ENCODE measurements at regions not wholly inside any gene's neighbourhood (a gene's known extent, or its start where the extent isn't known, plus 50 kb on each side); places are given as distances from the start of the nearest gene placed in this dataset.

- TF ChIP-seq CHD2 (IDR thresholded peaks at IDR 0.05; ENCODE audit: borderline replicate concordance, low read depth, low read length): no peak
These were observed 77.8 kb upstream of the SHISAL1 start (continued) for GRCh38 chr22:44390613-44390970.

- intact Hi-C loops (cut with micrococcal nuclease; ENCODE audit: unreplicated experiment) (no loop called here), in situ Hi-C loops (cut with MboI) (loop anchor here (5.0 kb wide), 1 partner anchor 47 kb away; no protein-coding TSS in a partner anchor)
- no peak for DNase-seq (ENCODE audit: low read depth, low spot score)
- Histone ChIP-seq H3K4me1 (ENCODE audit: control insufficient read depth, insufficient read depth, low read length) (no peaks in the 10 kb centered on the region), H3K9ac (ENCODE audit: control insufficient read depth, insufficient read depth, low read length) (no peak overlapping the region), H3K27me3 (replicated peaks in 1 of 2; ENCODE audit: control insufficient read depth in 2 of 2, insufficient read depth in 2 of 2, low read length in 1 of 2) (peaks cover 0 to 3% of the 10 kb centered on the region in 2 experiments; a peak in 1 of 4 replicates), H3K9me3 (replicated peaks; ENCODE audit: control insufficient read depth, insufficient read depth, low read length) (no peaks in the 10 kb centered on the region), H2AFZ (ENCODE audit: control insufficient read depth, low read depth, low read length) (no peak overlapping the region), H4K20me1 (ENCODE audit: control insufficient read depth, insufficient read depth) (no peaks in the 10 kb centered on the region), H3K4me3 (no peak overlapping the region), H3K36me3 (ENCODE audit: control insufficient read depth in 2 of 2, insufficient read depth in 2 of 2, low read length in 1 of 2) (no peaks in the 10 kb centered on the region), H3K27ac (ENCODE audit: control insufficient read depth, insufficient read depth) (no peak overlapping the region), H3K4me2 (ENCODE audit: control insufficient read depth, insufficient read depth) (no peak overlapping the region), H3K79me2 (ENCODE audit: control insufficient read depth, insufficient read depth, low read length) (no peaks in the 10 kb centered on the region)
- ChIA-PET POLR2A (no interaction called here), RAD21 (ENCODE audit: unreplicated experiment) (no interaction called here), SMC1A (ENCODE audit: uncharacterized antibody, unreplicated experiment) (no interaction called here), CTCF (no interaction called here)
- TF ChIP-seq IRF4 (IDR thresholded peaks at IDR 0.05; ENCODE audit: low read depth, low read length) (no peak), ATF3 (IDR thresholded peaks at IDR 0.05; ENCODE audit: borderline replicate concordance, extremely low read depth, low read depth, low read length) (no peak), TAF1 (IDR thresholded peaks at IDR 0.05; ENCODE audit: borderline replicate concordance, low read depth, low read length) (no peak), NBN (IDR thresholded peaks at IDR 0.05) (no peak), SMARCA5 (IDR thresholded peaks at IDR 0.05) (no peak), POLR2AphosphoS2 (IDR thresholded peaks at IDR 0.05; ENCODE audit: low read depth, low read length) (no peak)
- BruUV-seq (replicated peaks): no TSS peak
- ATAC-seq: no peak
- FAIRE-seq: no peak
- 51% methylated on average over 5 of the region's 5 CpGs for WGBS (ENCODE audit: insufficient coverage, insufficient replicate concordance, low lambda C conversion rate, missing lambda C conversion rate)
These were observed 77.3 kb upstream of the SHISAL1 start for GRCh38 chr22:44389926-44390612.

Measured in GM12878 (cell line).